Smooth muscle cell (in vitro differentiated cells): ENCODE measurements at regions not wholly inside any gene's neighbourhood (a gene's known extent, or its start where the extent isn't known, plus 50 kb on each side); places are given as distances from the start of the nearest gene placed in this dataset.

Experiments used
- DNase-seq: peaks from one replicate; lab custom pipeline; 2025; ENCODE audit not compliant: unreplicated experiment; lab: John Stamatoyannopoulos, UW
- H2AFZ ChIP-seq: fragments of 200-600 bp; sonication (generic); 2 replicates; pipeline ENCODE4 v1.6.0; 2016; ENCODE audit warnings: antibody characterized with exemption, low read depth, mild to moderate bottlenecking
- H3F3A ChIP-seq: fragments of 200-600 bp; sonication (generic); 2 replicates; pipeline ENCODE4 v1.6.0; 2017; ENCODE audit warnings: antibody characterized with exemption, low read depth
- H3K27ac ChIP-seq: fragments of 200-600 bp; sonication (generic); 2 replicates; pipeline ENCODE4 v1.5.1; 2016; ENCODE audit warnings: low read depth, mild to moderate bottlenecking
- H3K27me3 ChIP-seq: fragments of 200-600 bp; sonication (generic); 2 replicates; pipeline ENCODE4 v1.6.1; 2016; ENCODE audit warnings: low read depth, mild to moderate bottlenecking
- H3K36me3 ChIP-seq: fragments of 200-600 bp; sonication (generic); 2 replicates; pipeline ENCODE4 v1.5.1; 2016; ENCODE audit warnings: low read depth
- H3K4me1 ChIP-seq: fragments of 200-600 bp; sonication (generic); 2 replicates; pipeline ENCODE4 v1.5.1; 2016; ENCODE audit warnings: low read depth
- H3K4me2 ChIP-seq: fragments of 200-600 bp; sonication (generic); 2 replicates; pipeline ENCODE4 v1.6.0; 2016; ENCODE audit warnings: mild to moderate bottlenecking
- H3K4me3 ChIP-seq: fragments of 200-600 bp; sonication (generic); 2 replicates; pipeline ENCODE4 v1.5.1; 2016; ENCODE audit warnings: mild to moderate bottlenecking
- H3K79me2 ChIP-seq: fragments of 200-600 bp; sonication (generic); 2 replicates; pipeline ENCODE4 v1.6.0; 2016; ENCODE audit warnings: low read depth, mild to moderate bottlenecking
- H3K9ac ChIP-seq: fragments of 200-600 bp; sonication (generic); 2 replicates; pipeline ENCODE4 v1.6.0; 2016; ENCODE audit warnings: low read depth
- H3K9me3 ChIP-seq: fragments of 200-600 bp; sonication (generic); replicated peaks from 2 replicates; pipeline ENCODE4 v1.5.1; 2016; ENCODE audit warnings: low read depth
- H4K20me1 ChIP-seq: fragments of 200-600 bp; sonication (generic); 2 replicates; pipeline ENCODE4 v1.6.0; 2016; ENCODE audit warnings: low read depth
- WGBS: methylation state at CpG from one replicate; pipeline ENCODE4 v1.1.7; 2016; ENCODE audit warnings: low lambda C conversion rate; 5-methylcytosine and 5-hydroxymethylcytosine counted together
- TF ChIP-seq, protein P1 (sequence below): fragments of 200-600 bp; sonication (generic); IDR thresholded peaks from 2 replicates; pipeline ENCODE4 v1.5.1; 2017; ENCODE audit warnings: borderline replicate concordance, mild to moderate bottlenecking, antibody characterized with exemption; ENCODE audit not compliant: insufficient read depth, poor library complexity, severe bottlenecking

DNA sequence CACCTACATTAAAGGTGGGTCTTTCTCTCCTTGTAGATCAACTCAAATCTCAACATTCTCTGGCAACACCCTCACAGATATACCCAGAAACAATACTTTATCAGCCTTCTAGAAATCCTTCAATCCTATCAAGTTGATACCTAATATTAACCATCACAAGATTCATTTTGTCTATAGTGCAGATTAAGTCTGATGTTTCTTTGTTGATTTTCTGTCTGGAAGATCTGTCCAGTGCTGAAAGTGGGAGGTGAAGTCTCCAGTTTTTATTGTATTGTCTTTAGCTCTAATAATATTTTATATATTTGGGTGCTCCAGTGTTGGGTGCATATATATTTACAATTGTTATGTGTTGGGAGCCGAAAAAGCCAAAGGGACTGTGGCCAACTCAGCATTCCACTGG is 493.9 kb upstream of the ADGRB3 start:
- no peaks in the 10 kb centered on the region for H4K20me1 ChIP-seq
- no peaks in the 10 kb centered on the region for H3F3A ChIP-seq
- H3K4me3 ChIP-seq = no peak overlapping the region
- no peaks in the 10 kb centered on the region for H3K9me3 ChIP-seq
- H3K79me2 ChIP-seq = no peaks in the 10 kb centered on the region
- no peak overlapping the region for H3K9ac ChIP-seq
- H2AFZ ChIP-seq = no peak overlapping the region
- H3K36me3 ChIP-seq = no peaks in the 10 kb centered on the region
- H3K4me1 ChIP-seq = no peaks in the 10 kb centered on the region
- 64% methylated on average over 1 of the region's 1 CpG for WGBS
- no peaks in the 10 kb centered on the region for H3K27me3 ChIP-seq
- no peak overlapping the region for H3K4me2 ChIP-seq
- TF ChIP-seq, protein P1, sequence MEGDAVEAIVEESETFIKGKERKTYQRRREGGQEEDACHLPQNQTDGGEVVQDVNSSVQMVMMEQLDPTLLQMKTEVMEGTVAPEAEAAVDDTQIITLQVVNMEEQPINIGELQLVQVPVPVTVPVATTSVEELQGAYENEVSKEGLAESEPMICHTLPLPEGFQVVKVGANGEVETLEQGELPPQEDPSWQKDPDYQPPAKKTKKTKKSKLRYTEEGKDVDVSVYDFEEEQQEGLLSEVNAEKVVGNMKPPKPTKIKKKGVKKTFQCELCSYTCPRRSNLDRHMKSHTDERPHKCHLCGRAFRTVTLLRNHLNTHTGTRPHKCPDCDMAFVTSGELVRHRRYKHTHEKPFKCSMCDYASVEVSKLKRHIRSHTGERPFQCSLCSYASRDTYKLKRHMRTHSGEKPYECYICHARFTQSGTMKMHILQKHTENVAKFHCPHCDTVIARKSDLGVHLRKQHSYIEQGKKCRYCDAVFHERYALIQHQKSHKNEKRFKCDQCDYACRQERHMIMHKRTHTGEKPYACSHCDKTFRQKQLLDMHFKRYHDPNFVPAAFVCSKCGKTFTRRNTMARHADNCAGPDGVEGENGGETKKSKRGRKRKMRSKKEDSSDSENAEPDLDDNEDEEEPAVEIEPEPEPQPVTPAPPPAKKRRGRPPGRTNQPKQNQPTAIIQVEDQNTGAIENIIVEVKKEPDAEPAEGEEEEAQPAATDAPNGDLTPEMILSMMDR = no peak
- H3K27ac ChIP-seq = no peak overlapping the region
- no peak for DNase-seq

DNA sequence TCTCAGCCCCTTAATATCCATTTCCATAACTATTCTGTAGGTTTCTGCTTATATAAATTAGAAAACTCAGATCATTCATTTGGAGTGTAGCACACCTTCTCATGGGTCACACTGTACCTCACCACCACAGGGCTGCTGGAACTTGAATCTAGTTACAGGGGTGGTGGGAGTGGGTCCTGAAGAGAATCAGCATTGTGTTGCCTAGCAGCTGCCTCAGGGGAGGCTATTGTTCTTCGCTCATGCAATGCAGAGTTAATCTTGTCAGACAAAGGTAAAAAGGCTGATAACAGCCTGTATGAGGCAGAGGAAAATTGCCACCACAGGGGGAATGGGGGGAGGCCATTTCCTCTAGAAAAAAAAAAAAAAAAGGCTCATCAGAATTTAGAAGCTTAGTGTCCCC is 496.0 kb upstream of the ADGRB3 start:
- Histone ChIP-seq H3F3A (no peaks in the 10 kb centered on the region), H3K36me3 (no peaks in the 10 kb centered on the region), H2AFZ (no peak overlapping the region), H3K27ac (no peak overlapping the region), H3K27me3 (no peaks in the 10 kb centered on the region), H3K9me3 (no peaks in the 10 kb centered on the region), H4K20me1 (no peaks in the 10 kb centered on the region), H3K4me1 (no peaks in the 10 kb centered on the region), H3K79me2 (no peaks in the 10 kb centered on the region), H3K4me3 (no peak overlapping the region), H3K9ac (no peak overlapping the region), H3K4me2 (no peak overlapping the region)
- WGBS = 0% methylated on average over 1 of the region's 1 CpG
- TF ChIP-seq, protein P1 = no peak
- no peak for DNase-seq

DNA sequence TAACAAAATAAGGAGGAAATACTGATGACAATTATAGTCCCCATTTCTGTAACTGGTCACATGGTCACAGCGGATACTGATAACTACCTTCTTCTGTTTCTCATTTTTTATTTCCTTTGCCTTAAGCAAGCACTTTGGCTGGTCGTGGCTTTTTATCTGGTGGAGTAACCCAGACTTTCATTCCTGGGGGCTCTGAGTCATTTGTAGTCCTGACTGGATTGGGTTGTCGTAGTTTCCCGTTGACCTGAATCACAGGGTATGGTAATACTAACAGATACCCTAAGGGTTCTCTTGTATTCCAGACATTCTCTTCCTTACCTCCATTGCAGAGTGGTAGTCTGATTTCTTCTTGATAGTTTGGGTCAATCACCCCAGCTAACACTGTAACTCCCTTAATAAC is 500.3 kb upstream of the ADGRB3 start:
- no peak overlapping the region for H3K27ac ChIP-seq
- no peak overlapping the region for H3K9ac ChIP-seq
- no peak overlapping the region for H2AFZ ChIP-seq
- no peak overlapping the region for H3K4me3 ChIP-seq
- TF ChIP-seq, protein P1 = no peak
- H3K27me3 ChIP-seq = no peaks in the 10 kb centered on the region
- 62% methylated on average over 4 of the region's 4 CpGs for WGBS
- DNase-seq = no peak
- H3K4me2 ChIP-seq = no peak overlapping the region
- H4K20me1 ChIP-seq = no peaks in the 10 kb centered on the region
- H3K4me1 ChIP-seq = no peaks in the 10 kb centered on the region
- H3K36me3 ChIP-seq = no peaks in the 10 kb centered on the region
- H3F3A ChIP-seq = no peaks in the 10 kb centered on the region
- H3K9me3 ChIP-seq = no peaks in the 10 kb centered on the region
- H3K79me2 ChIP-seq = no peaks in the 10 kb centered on the region

DNA sequence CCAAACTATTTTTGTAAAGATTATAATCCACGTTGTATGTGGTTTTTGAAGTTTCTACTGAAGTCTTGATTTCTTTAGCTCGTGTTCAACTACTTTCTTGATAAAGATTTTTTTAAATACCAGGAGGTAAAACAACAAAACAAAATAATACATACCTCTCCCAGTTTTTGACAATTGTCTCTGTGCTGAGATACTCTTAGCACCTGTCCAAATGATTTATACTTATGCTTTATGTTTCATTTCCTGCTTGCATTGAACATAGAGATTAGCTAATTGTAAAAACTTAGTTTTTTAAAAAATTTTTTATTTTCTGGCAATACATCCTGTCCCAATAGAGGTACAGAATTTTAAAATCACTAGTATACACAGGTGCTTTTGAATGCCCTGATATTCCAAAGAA is 506.9 kb upstream of the ADGRB3 start:
- no peaks in the 10 kb centered on the region for H3K27me3 ChIP-seq
- no peak overlapping the region for H3K4me3 ChIP-seq
- H3K36me3 ChIP-seq = no peaks in the 10 kb centered on the region
- 87% methylated on average over 2 of the region's 2 CpGs for WGBS
- no peak overlapping the region for H3K27ac ChIP-seq
- DNase-seq = no peak
- H3F3A ChIP-seq = no peaks in the 10 kb centered on the region
- H3K4me2 ChIP-seq = no peak overlapping the region
- no peaks in the 10 kb centered on the region for H3K4me1 ChIP-seq
- no peak overlapping the region for H2AFZ ChIP-seq
- no peaks in the 10 kb centered on the region for H4K20me1 ChIP-seq
- no peaks in the 10 kb centered on the region for H3K9me3 ChIP-seq
- H3K9ac ChIP-seq = no peak overlapping the region
- no peaks in the 10 kb centered on the region for H3K79me2 ChIP-seq
- TF ChIP-seq, protein P1 = no peak
